Natural killer cell (primary cell): ENCODE measurements at regions not wholly inside any gene's neighbourhood (a gene's known extent, or its start where the extent isn't known, plus 50 kb on each side); places are given as distances from the start of the nearest gene placed in this dataset.

Experiments
- ATAC-seq, 3 donors: fragments of 150-1000 bp in 2 of 3; fragments of 200-7000 bp in 1 of 3; cut with Tn5 transposase; 1 replicate in 1 of 3; 2 replicates in 2 of 3; pipeline ENCODE4 v1.10.0; 2021; ENCODE audit warnings: mild to moderate bottlenecking in 2 of 3, moderate library complexity in 2 of 3
- DNase-seq, 2 donors: peaks; one replicate each; pipeline versions ENCODE4 v3.0.0 to v3.0.0-alpha.2; 2013 to 2021; ENCODE audit warnings: mixed read lengths in 1 of 2
- H3K27ac ChIP-seq: one replicate; pipeline ENCODE4 v1.5.1; 2013; ENCODE audit warnings: mild to moderate bottlenecking, low read length
- H3K27me3 ChIP-seq: one replicate; pipeline ENCODE4 v1.6.1; 2013; ENCODE audit warnings: low read length; ENCODE audit not compliant: control insufficient read depth, insufficient read depth
- H3K36me3 ChIP-seq: one replicate; pipeline ENCODE4 v1.6.1; 2013; ENCODE audit warnings: low read length; ENCODE audit not compliant: control insufficient read depth, insufficient read depth
- H3K4me1 ChIP-seq: one replicate; pipeline ENCODE4 v1.6.1; 2013; ENCODE audit warnings: low read length; ENCODE audit not compliant: control insufficient read depth, insufficient read depth
- H3K4me3 ChIP-seq: one replicate; pipeline ENCODE4 v1.5.1; 2013; ENCODE audit warnings: low read length
- H3K9me3 ChIP-seq: one replicate; pipeline ENCODE4 v1.6.1; 2013; ENCODE audit warnings: low read length; ENCODE audit not compliant: control insufficient read depth, insufficient read depth
- H3K27ac Mint-ChIP-seq, 2 donors: one replicate each; pipeline ENCODE4 v1.8.0; 2022; ENCODE audit warnings: mild to moderate bottlenecking in 2 of 2, mixed read lengths in 2 of 2, moderate library complexity in 1 of 2
- H3K27me3 Mint-ChIP-seq, 2 donors: one replicate each; pipeline ENCODE4 v1.8.0; 2022; ENCODE audit warnings: low read depth in 2 of 2, mixed read lengths in 2 of 2
- H3K36me3 Mint-ChIP-seq: one replicate; pipeline ENCODE4 v1.8.0; 2022; ENCODE audit warnings: mixed read lengths
- H3K4me1 Mint-ChIP-seq, 2 donors: one replicate each; pipeline ENCODE4 v1.8.0; 2022; ENCODE audit warnings: mixed read lengths in 2 of 2
- H3K4me3 Mint-ChIP-seq: one replicate; pipeline ENCODE4 v1.8.0; 2022; ENCODE audit warnings: mild to moderate bottlenecking, moderate library complexity, mixed read lengths
- H3K9me3 Mint-ChIP-seq, 2 donors: one replicate each; pipeline ENCODE4 v1.8.0; 2022; ENCODE audit warnings: mixed read lengths in 2 of 2
- CTCF ChIP-seq: fragments of 200-600 bp; IDR thresholded peaks from one replicate; pipeline ENCODE4 v1.8.0; 2022; ENCODE audit warnings: antibody characterized with exemption
- WGBS: methylation state at CpG from one replicate; pipeline ENCODE4 v1.1.7; 2013; ENCODE audit warnings: missing lambda C conversion rate; ENCODE audit not compliant: insufficient coverage; 5-methylcytosine and 5-hydroxymethylcytosine counted together
- intact Hi-C: fragments of 100-400 bp; cut with micrococcal nuclease; formaldehyde crosslinking; loops from one replicate; pipeline ENCODE4 v1.14.2; 2022

- H3K27me3 ChIP-seq = no peaks in the 10 kb centered on the region
- no peaks in the 10 kb centered on the region for H3K27me3 Mint-ChIP-seq
- no peaks in the 10 kb centered on the region for H3K9me3 ChIP-seq
- peaks cover 0 to 29% of the 10 kb centered on the region in 2 donors for H3K4me1 Mint-ChIP-seq
- H3K9me3 Mint-ChIP-seq = no peaks in the 10 kb centered on the region
- peak overlapping the region in 1 of 2 donors; percentile 77 for H3K27ac Mint-ChIP-seq
- ATAC-seq = no peak
- H3K4me3 ChIP-seq = no peak overlapping the region
- no CpG with 5 or more reads among the region's 1 CpG for WGBS
- no peak for TF ChIP-seq CTCF
- intact Hi-C loops = no loop called here
- no peak overlapping the region for H3K4me3 Mint-ChIP-seq
- peak in 1 of 2 donors; percentile 16 for DNase-seq
- no peaks in the 10 kb centered on the region for H3K36me3 Mint-ChIP-seq
- H3K36me3 ChIP-seq = peaks cover 24% of the 10 kb centered on the region
- H3K27ac ChIP-seq = no peak overlapping the region
- peaks cover 14% of the 10 kb centered on the region for H3K4me1 ChIP-seq
Measured at GRCh38 chrY:7334449-7334848, 422.9 kb upstream of the AMELY start.

GRCh38 chrY:7326296-7327246 lies 415.0 kb upstream of the AMELY start:
- peak in 1 of 2 donors; percentile 79 for DNase-seq
- H3K9me3 Mint-ChIP-seq = no peaks in the 10 kb centered on the region
- 64% methylated on average over 5 of the region's 9 CpGs for WGBS
- ATAC-seq = peak in 2 of 3 donors; percentile 55 to 57
- H3K27me3 ChIP-seq = no peaks in the 10 kb centered on the region
- H3K4me3 Mint-ChIP-seq = no peak overlapping the region
- H3K36me3 Mint-ChIP-seq = no peaks in the 10 kb centered on the region
- intact Hi-C loops = no loop called here
- H3K27ac Mint-ChIP-seq = peak overlapping the region in 1 of 2 donors; percentile 35
- H3K36me3 ChIP-seq = peaks cover 35% of the 10 kb centered on the region
- H3K27ac ChIP-seq = peak overlapping the region; percentile 45
- peaks cover 0 to 47% of the 10 kb centered on the region in 2 donors for H3K4me1 Mint-ChIP-seq
- no peak for TF ChIP-seq CTCF
- no peak overlapping the region for H3K4me3 ChIP-seq
- H3K9me3 ChIP-seq = no peaks in the 10 kb centered on the region
- peaks cover 18% of the 10 kb centered on the region for H3K4me1 ChIP-seq
- H3K27me3 Mint-ChIP-seq = no peaks in the 10 kb centered on the region

- H3K27me3 ChIP-seq = no peaks in the 10 kb centered on the region
- H3K27ac Mint-ChIP-seq = peak overlapping the region in 1 of 2 donors; percentile 35
- H3K36me3 Mint-ChIP-seq = no peaks in the 10 kb centered on the region
- H3K4me1 Mint-ChIP-seq = peaks cover 0 to 56% of the 10 kb centered on the region in 2 donors
- DNase-seq = peak in 1 of 2 donors; percentile 28
- peaks cover 18% of the 10 kb centered on the region for H3K4me1 ChIP-seq
- H3K4me3 Mint-ChIP-seq = no peak overlapping the region
- no peak overlapping the region for H3K27ac ChIP-seq
- no peaks in the 10 kb centered on the region for H3K9me3 Mint-ChIP-seq
- no peaks in the 10 kb centered on the region for H3K27me3 Mint-ChIP-seq
- no peak overlapping the region for H3K4me3 ChIP-seq
- TF ChIP-seq CTCF = no peak
- H3K9me3 ChIP-seq = no peaks in the 10 kb centered on the region
- WGBS = 90% methylated on average over 11 of the region's 13 CpGs
- H3K36me3 ChIP-seq = peaks cover 35% of the 10 kb centered on the region
- intact Hi-C loops = no loop called here
- ATAC-seq = peak in 1 of 3 donors; percentile 21
Measured at GRCh38 chrY:7325531-7325930, 414.0 kb upstream of the AMELY start.
